Astrocyte (in vitro differentiated cells and primary cell): ENCODE measurements at regions not wholly inside any gene's neighbourhood (a gene's known extent, or its start where the extent isn't known, plus 50 kb on each side); places are given as distances from the start of the nearest gene placed in this dataset.

ENCODE experiments used
- CTCF ChIP-seq: IDR thresholded peaks from 2 replicates; pipeline ENCODE4 v1.5.1; 2011; ENCODE audit warnings: low read depth, mild to moderate bottlenecking, inconsistent platforms, low read length, moderate library complexity; ENCODE audit not compliant: insufficient read depth
- EZH2 ChIP-seq: IDR thresholded peaks from 2 replicates; pipeline ENCODE4 v1.6.1; 2012; ENCODE audit warnings: mild to moderate bottlenecking, low read length, inconsistent platforms; ENCODE audit not compliant: insufficient read depth

- TF ChIP-seq CTCF (no peak), EZH2 (no peak)
These were observed 66.5 kb upstream of the TENT5A start for GRCh38 chr6:81818901-81819361.
